ENCODE measurements at regions not wholly inside any gene's neighbourhood (a gene's known extent, or its start where the extent isn't known, plus 50 kb on each side); places are given as distances from the start of the nearest gene placed in this dataset.

DNA sequence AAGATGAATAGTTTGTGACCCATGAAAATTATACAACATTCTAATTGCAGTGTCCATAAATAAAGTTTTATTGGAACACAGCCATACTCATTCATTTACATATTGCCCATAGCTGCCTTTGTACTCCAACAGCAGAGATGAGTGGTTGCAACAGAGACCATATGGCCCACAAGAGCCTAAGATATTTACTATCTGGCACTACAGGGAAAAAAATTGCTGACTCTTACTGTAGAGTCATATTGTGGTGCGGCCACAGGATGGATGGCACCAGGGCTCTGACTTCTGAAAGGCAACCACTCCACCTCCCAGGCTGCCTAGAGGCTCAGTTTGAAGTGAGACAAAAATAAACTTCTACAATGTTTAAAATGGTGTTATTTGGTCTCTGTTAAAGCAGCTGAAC lies 404.0 kb upstream of the ATP5MC3 start (continued):
- TF ChIP-seq REST (IDR thresholded peaks at IDR 0.05; ENCODE audit: low read depth) = no peak

- ChIA-PET RAD21 (ENCODE audit: low non-redundant PET in 1 of 2, low total read pairs in 2 of 2, uncharacterized antibody in 2 of 2, unreplicated experiment in 2 of 2) (no interaction called here), POLR2A (no interaction called here), CTCF (no interaction called here)
- Histone ChIP-seq H3K79me2 (ENCODE audit: insufficient read depth, low read length) (no peaks in the 10 kb centered on the region), H3K9ac (ENCODE audit: low read length) (no peak overlapping the region), H4K20me1 (ENCODE audit: insufficient read depth) (no peaks in the 10 kb centered on the region), H3K4me2 (ENCODE audit: low read length) (no peak overlapping the region), H3K27me3 (ENCODE audit: insufficient read depth, low read length) (no peaks in the 10 kb centered on the region), H2AFZ (ENCODE audit: low read depth, low read length, poor library complexity, severe bottlenecking) (no peak overlapping the region), H3K9me3 (ENCODE audit: control insufficient read depth in 1 of 2, insufficient read depth in 1 of 2, low read depth in 1 of 2, low read length in 2 of 2) (no peaks in the 10 kb centered on the region), H3K36me3 (ENCODE audit: control insufficient read depth in 1 of 2, insufficient read depth in 2 of 2, low read length in 2 of 2) (no peaks in the 10 kb centered on the region), H3K27ac (ENCODE audit: low read depth, low read length) (no peak overlapping the region), H3K4me3 (replicated peaks in 1 of 2; ENCODE audit: low read depth in 1 of 2, low read length in 2 of 2) (no peak overlapping the region), H3K9me2 (ENCODE audit: insufficient read depth) (no peaks in the 10 kb centered on the region), H3K4me1 (ENCODE audit: control insufficient read depth in 1 of 2, insufficient read depth in 2 of 2, low read length in 2 of 2) (no peaks in the 10 kb centered on the region)
- ATAC-seq = no peak
- TF ChIP-seq CEBPB (IDR thresholded peaks at IDR 0.05; ENCODE audit: low read depth) (no peak), JUND (IDR thresholded peaks at IDR 0.05) (no peak), ZNF274 (IDR thresholded peaks at IDR 0.05; ENCODE audit: low read depth, low read length) (no peak), POLR2AphosphoS5 (IDR thresholded peaks at IDR 0.05; ENCODE audit: low read depth, low read length) (no peak), ELF1 (IDR thresholded peaks at IDR 0.05; ENCODE audit: borderline replicate concordance, low read depth) (no peak), TCF7L2 (IDR thresholded peaks at IDR 0.05; ENCODE audit: borderline replicate concordance, extremely low read depth, insufficient read depth, insufficient read length) (no peak), EZH2 (IDR thresholded peaks at IDR 0.05) (no peak), EZH2phosphoT487 (IDR thresholded peaks at IDR 0.05; ENCODE audit: borderline replicate concordance) (no peak), REST (IDR thresholded peaks at IDR 0.05; ENCODE audit: low read depth) (no peak), CBX3 (IDR thresholded peaks at IDR 0.05; ENCODE audit: low read depth) (no peak), ZFX (IDR thresholded peaks at IDR 0.05) (no peak), MAX (IDR thresholded peaks at IDR 0.05) (no peak), POLR2A (IDR thresholded peaks at IDR 0.05; ENCODE audit: borderline replicate concordance, extremely low read depth, insufficient read depth, insufficient read length) (no peak), YY1 (IDR thresholded peaks at IDR 0.05; ENCODE audit: extremely low read depth, insufficient replicate concordance, low read depth, low read length) (no peak)
- TF ChIP-seq, protein P1, sequence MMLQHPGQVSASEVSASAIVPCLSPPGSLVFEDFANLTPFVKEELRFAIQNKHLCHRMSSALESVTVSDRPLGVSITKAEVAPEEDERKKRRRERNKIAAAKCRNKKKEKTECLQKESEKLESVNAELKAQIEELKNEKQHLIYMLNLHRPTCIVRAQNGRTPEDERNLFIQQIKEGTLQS (IDR thresholded peaks at IDR 0.05) = no peak
- no TSS peak for BruUV-seq (replicated peaks)
- intact Hi-C loops (cut with micrococcal nuclease) = no loop called here
- no peak for DNase-seq (ENCODE audit: low read depth, low spot score)
Observed at GRCh38 chr2:175580652-175581051, 399.1 kb upstream of the ATP5MC3 start.
